RWPE2 (cell line): ENCODE measurements at regions not wholly inside any gene's neighbourhood (a gene's known extent, or its start where the extent isn't known, plus 50 kb on each side); places are given as distances from the start of the nearest gene placed in this dataset.

Source experiments
- ATAC-seq: fragments of 200-7000 bp; cut with Tn5 transposase; 3 replicates; pipeline ENCODE4 v1.9.1; 2021; ENCODE audit warnings: low read depth
- DNase-seq: peaks from one replicate; pipeline ENCODE4 v3.0.0-alpha.2; 2020; ENCODE audit warnings: low spot score
- H3K27ac ChIP-seq: fragments of 450-650 bp; 2 replicates; pipeline ENCODE4 v1.5.1; 2017; ENCODE audit warnings: mild to moderate bottlenecking; ENCODE audit not compliant: poor library complexity, severe bottlenecking
- H3K27me3 ChIP-seq: fragments of 250-450 bp; sonication (Bioruptor Pico); 2 replicates; pipeline ENCODE4 v1.5.1; 2021; ENCODE audit warnings: mild to moderate bottlenecking, moderate library complexity; ENCODE audit not compliant: insufficient read depth, poor library complexity, severe bottlenecking
- H3K36me3 ChIP-seq: fragments of 250-450 bp; sonication (Bioruptor Pico); 2 replicates; pipeline ENCODE4 v1.5.1; 2020; ENCODE audit warnings: low read depth, mild to moderate bottlenecking, moderate library complexity
- H3K4me1 ChIP-seq: fragments of 250-450 bp; sonication (Bioruptor Pico); 2 replicates; pipeline ENCODE4 v1.5.1; 2021; ENCODE audit warnings: mild to moderate bottlenecking, moderate library complexity; ENCODE audit not compliant: insufficient read depth, poor library complexity, severe bottlenecking
- H3K4me3 ChIP-seq: fragments of 250-450 bp; sonication (Bioruptor Pico); 2 replicates; pipeline ENCODE4 v1.5.1; 2021; ENCODE audit warnings: mild to moderate bottlenecking, moderate library complexity; ENCODE audit not compliant: severe bottlenecking
- H3K9me3 ChIP-seq: fragments of 250-450 bp; sonication (Bioruptor Pico); 2 replicates; pipeline ENCODE4 v1.5.1; 2021; ENCODE audit warnings: mild to moderate bottlenecking, moderate library complexity; ENCODE audit not compliant: severe bottlenecking
- CTCF ChIP-seq: fragments of 450-650 bp; IDR thresholded peaks from one replicate; pipeline ENCODE4 v1.5.1; 2017; ENCODE audit warnings: mild to moderate bottlenecking, moderate library complexity; ENCODE audit not compliant: poor library complexity, severe bottlenecking

- DNase-seq, result no peak
- TF ChIP-seq CTCF, result no peak
- H3K27ac ChIP-seq, result no peak overlapping the region
- H3K9me3 ChIP-seq, result no peaks in the 10 kb centered on the region
- ATAC-seq, result no peak
- H3K36me3 ChIP-seq, result no peaks in the 10 kb centered on the region
- H3K4me1 ChIP-seq, result no peaks in the 10 kb centered on the region
- no peak overlapping the region for H3K4me3 ChIP-seq
- H3K27me3 ChIP-seq, result no peaks in the 10 kb centered on the region
Observed at GRCh38 chr4:31702326-31702725, 982.2 kb downstream of the PCDH7 start.

- TF ChIP-seq CTCF, result no peak
- DNase-seq (no peak), ATAC-seq (no peak)
- H3K36me3 ChIP-seq, result no peaks in the 10 kb centered on the region
- H3K9me3 ChIP-seq, result no peaks in the 10 kb centered on the region
- no peak overlapping the region for H3K27ac ChIP-seq
- no peaks in the 10 kb centered on the region for H3K27me3 ChIP-seq
- no peak overlapping the region for H3K4me3 ChIP-seq
- no peaks in the 10 kb centered on the region for H3K4me1 ChIP-seq
Observed at GRCh38 chr4:31714238-31714637, 994.1 kb downstream of the PCDH7 start.

- no peaks in the 10 kb centered on the region for H3K9me3 ChIP-seq
- H3K27ac ChIP-seq, result no peak overlapping the region
- H3K4me3 ChIP-seq, result no peak overlapping the region
- no peaks in the 10 kb centered on the region for H3K27me3 ChIP-seq
- no peak for ATAC-seq
- no peaks in the 10 kb centered on the region for H3K36me3 ChIP-seq
- no peaks in the 10 kb centered on the region for H3K4me1 ChIP-seq
- DNase-seq, result no peak
- no peak for TF ChIP-seq CTCF
Observed at GRCh38 chr4:31715302-31715701, 995.1 kb downstream of the PCDH7 start.

GRCh38 chr4:31727030-31727429 is 1006.9 kb downstream of the PCDH7 start:
- Histone ChIP-seq H3K4me3 (no peak overlapping the region), H3K27me3 (no peaks in the 10 kb centered on the region), H3K9me3 (no peaks in the 10 kb centered on the region), H3K4me1 (no peaks in the 10 kb centered on the region), H3K27ac (no peak overlapping the region), H3K36me3 (no peaks in the 10 kb centered on the region)
- TF ChIP-seq CTCF, result no peak
- ATAC-seq, result no peak
- DNase-seq, result no peak

GRCh38 chr4:31735004-31735403 is 1014.8 kb downstream of the PCDH7 start:
- no peaks in the 10 kb centered on the region for H3K4me1 ChIP-seq
- H3K27ac ChIP-seq, result no peak overlapping the region
- TF ChIP-seq CTCF, result no peak
- H3K27me3 ChIP-seq, result no peaks in the 10 kb centered on the region
- DNase-seq, result no peak
- H3K9me3 ChIP-seq, result no peaks in the 10 kb centered on the region
- no peak for ATAC-seq
- no peaks in the 10 kb centered on the region for H3K36me3 ChIP-seq
- H3K4me3 ChIP-seq, result no peak overlapping the region
